ENCODE measurements at regions not wholly inside any gene's neighbourhood (a gene's known extent, or its start where the extent isn't known, plus 50 kb on each side); places are given as distances from the start of the nearest gene placed in this dataset.

GRCh38 chr15:29889542-29890329, 67.5 kb upstream of the TJP1 start:
- Histone ChIP-seq H3K4me3 (ENCODE audit: low read length) (no peak overlapping the region), H3K4me2 (ENCODE audit: low read length) (no peak overlapping the region), H3K36me3 (ENCODE audit: insufficient read depth, low read length) (no peaks in the 10 kb centered on the region), H3K4me1 (ENCODE audit: control insufficient read depth, insufficient read depth, low read length) (peaks cover 23% of the 10 kb centered on the region), H3K9me3 (replicated peaks; ENCODE audit: low read length) (no peaks in the 10 kb centered on the region), H3K27me3 (ENCODE audit: control insufficient read depth, insufficient read depth, low read length) (no peaks in the 10 kb centered on the region), H3K9ac (ENCODE audit: low read depth, low read length) (no peak overlapping the region)

- H3K9me3 ChIP-seq (replicated peaks; ENCODE audit: low read length), result no peaks in the 10 kb centered on the region
- peaks cover 23% of the 10 kb centered on the region for H3K4me1 ChIP-seq (ENCODE audit: control insufficient read depth, insufficient read depth, low read length)
- peak overlapping the region; percentile 39 for H3K4me2 ChIP-seq (ENCODE audit: low read length)
- H3K36me3 ChIP-seq (ENCODE audit: insufficient read depth, low read length), result no peaks in the 10 kb centered on the region
- no peak overlapping the region for H3K9ac ChIP-seq (ENCODE audit: low read depth, low read length)
- no peak overlapping the region for H3K4me3 ChIP-seq (ENCODE audit: low read length)
- H3K27me3 ChIP-seq (ENCODE audit: control insufficient read depth, insufficient read depth, low read length), result no peaks in the 10 kb centered on the region
Observed at GRCh38 chr15:29888646-29889045, 66.4 kb upstream of the TJP1 start.

GRCh38 chr15:29887721-29888120, 65.5 kb upstream of the TJP1 start:
- Histone ChIP-seq H3K36me3 (ENCODE audit: insufficient read depth, low read length) (no peaks in the 10 kb centered on the region), H3K4me3 (ENCODE audit: low read length) (no peak overlapping the region), H3K9me3 (replicated peaks; ENCODE audit: low read length) (no peaks in the 10 kb centered on the region), H3K27me3 (ENCODE audit: control insufficient read depth, insufficient read depth, low read length) (no peaks in the 10 kb centered on the region), H3K4me2 (ENCODE audit: low read length) (no peak overlapping the region), H3K9ac (ENCODE audit: low read depth, low read length) (no peak overlapping the region), H3K4me1 (ENCODE audit: control insufficient read depth, insufficient read depth, low read length) (peaks cover 23% of the 10 kb centered on the region)

- no peak overlapping the region for H3K9ac ChIP-seq (ENCODE audit: low read depth, low read length)
- no peak overlapping the region for H3K4me3 ChIP-seq (ENCODE audit: low read length)
- no peaks in the 10 kb centered on the region for H3K9me3 ChIP-seq (replicated peaks; ENCODE audit: low read length)
- H3K36me3 ChIP-seq (ENCODE audit: insufficient read depth, low read length), result no peaks in the 10 kb centered on the region
- no peaks in the 10 kb centered on the region for H3K27me3 ChIP-seq (ENCODE audit: control insufficient read depth, insufficient read depth, low read length)
- no peak overlapping the region for H3K4me2 ChIP-seq (ENCODE audit: low read length)
- H3K4me1 ChIP-seq (ENCODE audit: control insufficient read depth, insufficient read depth, low read length), result peaks cover 22% of the 10 kb centered on the region
Observed at GRCh38 chr15:29885183-29885582, 62.9 kb upstream of the TJP1 start.

- H3K9me3 ChIP-seq (replicated peaks; ENCODE audit: low read length), result no peaks in the 10 kb centered on the region
- peaks cover 1% of the 10 kb centered on the region for H3K4me1 ChIP-seq (ENCODE audit: control insufficient read depth, insufficient read depth, low read length)
- H3K27me3 ChIP-seq (ENCODE audit: control insufficient read depth, insufficient read depth, low read length), result no peaks in the 10 kb centered on the region
- no peaks in the 10 kb centered on the region for H3K36me3 ChIP-seq (ENCODE audit: insufficient read depth, low read length)
- H3K4me3 ChIP-seq (ENCODE audit: low read length), result no peak overlapping the region
- H3K4me2 ChIP-seq (ENCODE audit: low read length), result no peak overlapping the region
- H3K9ac ChIP-seq (ENCODE audit: low read depth, low read length), result no peak overlapping the region
Observed at GRCh38 chr15:29883126-29883525, 60.9 kb upstream of the TJP1 start.

GRCh38 chr15:29880886-29881285, 58.6 kb upstream of the TJP1 start:
- no peaks in the 10 kb centered on the region for H3K27me3 ChIP-seq (ENCODE audit: control insufficient read depth, insufficient read depth, low read length)
- H3K4me3 ChIP-seq (ENCODE audit: low read length), result no peak overlapping the region
- H3K36me3 ChIP-seq (ENCODE audit: insufficient read depth, low read length), result no peaks in the 10 kb centered on the region
- no peaks in the 10 kb centered on the region for H3K9me3 ChIP-seq (replicated peaks; ENCODE audit: low read length)
- H3K4me1 ChIP-seq (ENCODE audit: control insufficient read depth, insufficient read depth, low read length), result no peaks in the 10 kb centered on the region
- no peak overlapping the region for H3K4me2 ChIP-seq (ENCODE audit: low read length)
- H3K9ac ChIP-seq (ENCODE audit: low read depth, low read length), result no peak overlapping the region

GRCh38 chr15:29880341-29880740, 58.1 kb upstream of the TJP1 start:
- Histone ChIP-seq H3K4me1 (ENCODE audit: control insufficient read depth, insufficient read depth, low read length) (no peaks in the 10 kb centered on the region), H3K4me2 (ENCODE audit: low read length) (no peak overlapping the region), H3K27me3 (ENCODE audit: control insufficient read depth, insufficient read depth, low read length) (no peaks in the 10 kb centered on the region), H3K36me3 (ENCODE audit: insufficient read depth, low read length) (no peaks in the 10 kb centered on the region), H3K9ac (ENCODE audit: low read depth, low read length) (no peak overlapping the region), H3K4me3 (ENCODE audit: low read length) (no peak overlapping the region), H3K9me3 (replicated peaks; ENCODE audit: low read length) (no peaks in the 10 kb centered on the region)

- Histone ChIP-seq H3K4me1 (ENCODE audit: control insufficient read depth, insufficient read depth, low read length) (peaks cover 5% of the 10 kb centered on the region), H3K36me3 (ENCODE audit: insufficient read depth, low read length) (no peaks in the 10 kb centered on the region), H3K9ac (ENCODE audit: low read depth, low read length) (no peak overlapping the region), H3K4me3 (ENCODE audit: low read length) (no peak overlapping the region), H3K9me3 (replicated peaks; ENCODE audit: low read length) (no peaks in the 10 kb centered on the region), H3K27me3 (ENCODE audit: control insufficient read depth, insufficient read depth, low read length) (no peaks in the 10 kb centered on the region), H3K4me2 (ENCODE audit: low read length) (no peak overlapping the region)
Observed at GRCh38 chr15:29874977-29875376, 52.7 kb upstream of the TJP1 start.

GRCh38 chr15:29873947-29874411, 51.7 kb upstream of the TJP1 start:
- no peak overlapping the region for H3K4me3 ChIP-seq (ENCODE audit: low read length)
- H3K9me3 ChIP-seq (replicated peaks; ENCODE audit: low read length), result no peaks in the 10 kb centered on the region
- no peaks in the 10 kb centered on the region for H3K36me3 ChIP-seq (ENCODE audit: insufficient read depth, low read length)
- H3K4me1 ChIP-seq (ENCODE audit: control insufficient read depth, insufficient read depth, low read length), result peaks cover 5% of the 10 kb centered on the region
- H3K4me2 ChIP-seq (ENCODE audit: low read length), result no peak overlapping the region
- no peak overlapping the region for H3K9ac ChIP-seq (ENCODE audit: low read depth, low read length)
- no peaks in the 10 kb centered on the region for H3K27me3 ChIP-seq (ENCODE audit: control insufficient read depth, insufficient read depth, low read length)

GRCh38 chr15:29873264-29873663, 51.0 kb upstream of the TJP1 start:
- H3K36me3 ChIP-seq (ENCODE audit: insufficient read depth, low read length), result no peaks in the 10 kb centered on the region
- peaks cover 5% of the 10 kb centered on the region for H3K4me1 ChIP-seq (ENCODE audit: control insufficient read depth, insufficient read depth, low read length)
- H3K9ac ChIP-seq (ENCODE audit: low read depth, low read length), result no peak overlapping the region
- H3K4me3 ChIP-seq (ENCODE audit: low read length), result no peak overlapping the region
- no peaks in the 10 kb centered on the region for H3K9me3 ChIP-seq (replicated peaks; ENCODE audit: low read length)
- H3K4me2 ChIP-seq (ENCODE audit: low read length), result no peak overlapping the region
- no peaks in the 10 kb centered on the region for H3K27me3 ChIP-seq (ENCODE audit: control insufficient read depth, insufficient read depth, low read length)

- Histone ChIP-seq H3K36me3 (ENCODE audit: insufficient read depth, low read length) (no peaks in the 10 kb centered on the region), H3K4me2 (ENCODE audit: low read length) (no peak overlapping the region)
Observed at GRCh38 chr15:29872716-29873115, 50.4 kb upstream of the TJP1 start.

More at GRCh38 chr15:29872716-29873115, 50.4 kb upstream of the TJP1 start:
- H3K4me3 ChIP-seq (ENCODE audit: low read length), result no peak overlapping the region
- H3K9me3 ChIP-seq (replicated peaks; ENCODE audit: low read length), result no peaks in the 10 kb centered on the region
- H3K27me3 ChIP-seq (ENCODE audit: control insufficient read depth, insufficient read depth, low read length), result no peaks in the 10 kb centered on the region
- H3K9ac ChIP-seq (ENCODE audit: low read depth, low read length), result no peak overlapping the region
- H3K4me1 ChIP-seq (ENCODE audit: control insufficient read depth, insufficient read depth, low read length), result peaks cover 5% of the 10 kb centered on the region
